ENCODE measurements at regions not wholly inside any gene's neighbourhood (a gene's known extent, or its start where the extent isn't known, plus 50 kb on each side); places are given as distances from the start of the nearest gene placed in this dataset.
"Not testable (repeated sequence)": the region's sequence is repeated elsewhere in the genome, so short reads cannot be mapped to it uniquely, and the experiment has no call there.

DNA sequence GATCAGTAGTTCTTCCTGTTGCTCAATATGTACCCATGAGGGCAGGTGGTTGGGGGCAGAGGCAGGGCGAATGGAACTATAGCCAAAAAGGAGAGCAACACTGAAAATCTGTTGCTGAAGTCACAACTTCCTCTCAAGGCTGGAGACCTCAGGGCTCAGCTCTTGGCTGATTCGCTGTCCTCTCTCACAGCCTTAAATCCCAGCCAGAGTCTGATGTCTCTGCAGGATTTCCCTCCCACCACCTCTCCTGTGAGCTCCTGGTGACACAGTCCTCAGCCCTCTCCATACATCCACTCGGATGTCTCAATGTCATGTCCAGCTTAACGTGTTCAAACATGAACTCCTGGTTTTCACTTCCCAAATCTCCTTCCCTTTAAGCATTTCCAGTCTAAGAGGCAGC lies 218.7 kb upstream of the FAM240B start:
- DNase-seq, result not testable (repeated sequence)

DNA sequence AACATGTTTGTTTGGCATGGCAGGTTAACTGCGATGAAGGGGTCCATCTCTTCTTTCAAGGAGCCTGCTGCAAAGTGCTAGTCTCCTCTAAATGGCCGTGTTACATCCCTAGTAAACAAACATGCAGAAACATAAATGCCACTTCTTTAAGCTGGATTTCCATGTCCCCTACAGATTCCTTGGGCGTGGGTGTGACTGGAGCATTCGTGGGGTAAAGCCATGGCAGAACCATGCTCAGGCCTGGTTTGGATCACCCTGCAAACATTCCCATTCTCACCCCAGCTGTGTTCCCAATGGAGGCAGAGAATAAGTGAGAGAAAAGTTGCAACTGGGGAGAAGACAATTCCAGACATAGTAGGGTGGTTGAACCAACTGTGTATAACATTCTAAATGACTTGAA lies 208.0 kb upstream of the FAM240B start:
- not testable (repeated sequence) for DNase-seq

DNA sequence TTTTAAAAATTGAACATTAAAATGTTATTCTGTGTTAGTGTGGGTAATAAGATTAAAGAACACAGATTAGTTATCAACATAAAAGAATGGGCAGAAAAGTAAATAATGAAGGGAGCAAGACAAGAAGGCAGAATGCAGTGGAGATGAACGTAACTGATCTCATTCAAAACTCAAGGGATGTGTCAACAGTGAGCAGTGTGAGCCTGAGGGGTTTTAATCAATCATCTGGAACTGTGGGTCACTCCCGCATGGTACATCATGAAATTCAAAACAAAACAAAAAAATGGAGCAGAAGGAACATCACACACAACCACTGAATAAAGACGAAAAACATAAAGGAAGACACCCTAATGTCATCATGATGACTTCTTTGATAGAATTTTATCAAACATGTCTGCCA lies 206.6 kb upstream of the FAM240B start:
- DNase-seq, result not testable (repeated sequence)

DNA sequence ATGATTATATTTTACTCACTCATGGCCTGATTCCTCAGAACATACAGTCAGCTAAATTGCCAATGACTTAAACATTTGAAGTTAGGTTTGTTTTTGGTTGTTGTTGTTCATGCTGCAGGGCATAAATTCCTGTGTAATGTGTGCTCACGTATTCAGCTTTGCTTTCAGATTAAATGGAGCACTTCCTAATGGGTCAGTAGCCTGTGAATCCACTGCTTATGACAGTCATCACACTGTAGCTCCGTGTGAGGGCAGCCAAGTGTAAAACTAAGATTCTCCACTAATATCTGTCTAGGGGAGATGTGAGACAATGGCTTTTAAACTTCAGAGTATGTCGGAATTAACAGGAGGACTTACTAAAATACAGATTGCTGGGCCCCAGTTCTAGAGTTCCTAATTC lies 201.3 kb upstream of the FAM240B start:
- DNase-seq, result not testable (repeated sequence)

DNA sequence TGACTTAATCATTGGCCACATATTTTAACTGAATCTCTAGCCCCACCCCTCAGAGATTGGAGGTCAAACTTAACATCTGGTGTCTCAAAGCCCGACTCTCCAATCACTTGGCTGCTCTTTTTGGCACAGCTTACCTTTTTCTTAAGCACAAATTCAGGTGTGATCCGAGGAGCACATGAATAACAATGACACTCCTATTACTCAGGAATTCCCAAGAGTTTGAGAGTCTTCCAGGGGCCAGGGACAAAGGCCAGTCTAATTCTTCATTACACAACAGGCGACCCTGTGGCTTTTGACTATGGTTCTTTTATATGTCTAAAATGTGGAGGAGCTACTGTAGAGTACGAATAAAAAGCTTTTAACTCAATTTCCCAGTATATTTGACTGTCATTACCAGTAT lies 190.7 kb upstream of the FAM240B start:
- not testable (repeated sequence) for DNase-seq

DNA sequence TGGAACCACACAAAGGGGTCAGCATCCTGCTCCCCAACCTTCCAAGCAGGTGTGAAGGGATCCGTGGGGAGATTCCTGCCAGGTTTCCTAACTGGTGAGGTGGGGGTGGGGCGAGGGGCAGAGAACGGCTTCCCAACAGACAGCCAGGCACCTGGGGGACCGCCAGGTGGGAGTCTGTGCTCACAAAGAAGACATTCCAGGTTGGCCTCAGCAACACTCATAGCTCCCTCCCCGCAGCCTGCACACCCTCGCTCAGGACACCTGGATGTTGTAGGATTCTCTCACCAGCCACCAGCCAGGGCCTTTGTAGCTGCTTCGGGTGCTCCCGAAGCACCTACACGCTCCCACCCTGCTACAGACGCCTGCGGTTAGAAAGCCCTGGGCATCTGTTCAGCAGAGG lies 184.8 kb upstream of the FAM240B start:
- DNase-seq, result not testable (repeated sequence)

DNA sequence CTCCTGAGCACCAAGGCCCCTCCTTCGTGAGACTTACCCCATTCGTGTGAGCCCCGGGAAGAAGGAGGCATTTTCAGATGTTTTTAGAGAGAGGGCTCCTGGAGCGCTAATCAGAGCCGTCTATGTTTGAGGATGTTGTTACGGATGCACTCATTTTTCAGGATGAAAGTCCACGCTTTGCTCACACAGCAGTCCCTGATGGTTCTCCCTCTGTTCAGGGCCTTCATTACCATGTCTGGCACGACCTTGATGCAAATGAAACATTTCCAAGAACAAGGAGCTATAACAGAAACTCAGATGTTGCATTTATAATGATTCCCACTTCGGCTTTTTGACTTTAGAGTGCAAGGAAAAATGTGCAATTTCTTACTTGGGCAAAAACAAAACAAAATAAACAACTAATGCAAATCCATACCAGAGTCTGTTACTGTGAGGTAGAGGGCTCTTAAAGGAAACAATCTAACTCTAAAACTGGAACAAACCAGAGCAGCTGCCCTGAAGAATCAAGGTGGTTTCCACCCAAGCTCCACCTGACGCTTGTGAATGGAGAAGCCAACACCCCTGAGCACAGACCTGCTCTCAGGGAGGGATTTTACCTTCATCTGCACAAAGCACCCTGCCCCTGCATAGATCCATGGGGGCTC lies 181.7 kb upstream of the FAM240B start:
- not testable (repeated sequence) for DNase-seq

DNA sequence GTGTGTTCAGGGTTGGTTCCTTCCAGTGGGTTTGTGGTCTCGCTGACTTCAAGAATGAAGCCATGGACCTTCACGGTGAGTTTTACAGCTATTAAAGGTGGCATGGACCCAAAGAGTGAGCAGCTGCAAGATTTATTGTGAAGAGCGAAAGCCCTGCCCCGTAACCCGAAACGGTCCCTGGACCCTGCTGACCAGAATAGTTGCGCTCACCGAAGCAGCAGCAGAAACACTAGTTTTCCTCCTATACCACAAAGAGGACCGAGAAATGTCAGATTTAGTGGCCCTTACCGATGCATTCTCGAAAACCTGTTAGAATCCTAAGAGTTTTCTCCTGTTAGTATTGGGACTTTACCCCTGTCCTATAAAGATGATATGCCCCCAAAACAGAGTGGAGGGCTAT lies 176.5 kb upstream of the FAM240B start:
- not testable (repeated sequence) for DNase-seq

DNA sequence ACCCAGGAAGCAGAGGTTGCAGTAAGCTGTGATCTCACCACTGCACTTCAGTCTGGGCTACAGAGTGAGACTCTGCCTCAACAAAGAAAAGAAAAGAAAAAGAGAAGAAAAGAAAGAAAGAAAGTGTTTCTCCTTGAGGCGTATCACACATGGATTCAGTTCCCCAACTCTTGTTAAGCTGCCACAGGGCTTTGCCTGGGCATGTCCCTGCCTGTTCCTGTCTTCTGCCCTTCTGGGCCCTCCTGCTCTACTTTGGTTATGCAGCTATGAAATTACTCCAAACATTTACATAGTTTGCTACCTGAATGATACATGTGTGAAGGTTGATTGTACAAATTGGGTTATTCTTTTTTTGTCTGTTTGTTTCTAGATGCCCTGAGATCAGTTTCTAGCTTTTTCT lies 175.3 kb upstream of the FAM240B start:
- DNase-seq, result not testable (repeated sequence)

DNA sequence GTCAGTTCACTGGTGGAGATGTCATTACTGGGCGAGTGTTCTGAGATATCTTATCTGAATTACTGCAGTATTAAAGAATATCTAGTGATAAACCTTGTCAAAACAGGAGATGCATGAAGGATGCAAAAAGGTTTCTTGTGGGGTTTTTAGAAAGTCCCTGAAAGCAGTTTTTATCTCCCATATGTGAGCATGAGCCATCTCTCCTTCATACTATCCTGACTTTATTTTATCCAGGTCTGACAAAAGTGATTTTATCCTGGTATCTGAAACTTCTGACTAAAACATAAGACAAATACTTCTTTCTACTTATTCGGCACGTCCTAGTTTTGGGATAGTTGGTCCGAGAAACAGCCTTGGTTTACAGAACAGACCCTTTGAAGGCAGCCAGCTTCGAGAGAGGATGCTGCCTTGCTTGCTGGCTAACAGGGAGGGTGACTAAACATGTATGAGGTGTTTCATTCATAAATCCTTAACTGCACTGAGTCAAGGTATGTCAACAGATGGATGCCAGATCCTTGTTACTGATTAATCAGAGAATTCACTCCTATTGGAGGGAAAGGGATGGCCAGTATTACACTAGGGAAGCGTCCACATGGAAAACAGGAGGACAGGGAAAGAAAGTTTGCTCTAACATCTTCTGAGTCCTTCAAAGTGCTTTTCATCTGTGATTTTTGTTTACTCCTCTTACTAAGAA lies 172.8 kb upstream of the FAM240B start:
- not testable (repeated sequence) for DNase-seq

DNA sequence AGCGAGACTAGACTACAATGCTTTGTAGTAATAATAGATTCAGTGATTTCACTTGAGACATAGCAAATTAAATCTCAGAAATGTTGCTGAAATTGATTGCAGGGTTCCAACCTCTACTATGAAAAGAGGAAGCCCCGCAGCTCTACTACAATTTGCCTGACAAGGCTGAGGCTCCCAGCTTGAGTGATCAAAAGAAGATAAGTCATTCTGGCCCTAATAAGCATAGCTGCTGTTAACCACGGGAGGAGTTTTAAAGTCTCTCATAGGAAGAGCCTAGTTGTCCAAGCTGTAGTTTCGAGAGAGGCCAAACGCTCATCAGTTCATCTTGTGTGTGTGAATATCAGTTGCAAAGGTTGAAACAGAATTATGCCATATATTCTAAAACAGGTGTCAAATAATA lies 166.1 kb upstream of the FAM240B start:
- not testable (repeated sequence) for DNase-seq

DNA sequence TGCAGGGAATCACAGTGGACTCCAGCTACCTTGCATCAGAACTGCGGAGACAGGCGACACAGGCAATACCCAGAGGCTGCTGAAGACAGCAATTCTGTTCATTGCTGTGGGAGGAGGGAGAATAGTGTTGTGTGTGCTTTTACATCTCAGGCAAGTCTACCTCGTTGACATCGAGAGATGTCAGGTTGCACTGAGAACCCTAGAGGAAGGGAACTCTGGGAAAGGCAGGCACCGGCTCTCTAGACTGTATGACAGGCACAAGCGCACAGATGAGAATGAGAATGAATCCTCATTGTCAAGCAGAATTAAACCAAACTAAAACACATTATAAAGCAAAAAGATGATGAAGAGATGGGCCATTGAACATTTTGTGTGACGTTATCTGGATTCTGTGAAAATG lies 155.7 kb upstream of the FAM240B start:
- DNase-seq, result not testable (repeated sequence)

DNA sequence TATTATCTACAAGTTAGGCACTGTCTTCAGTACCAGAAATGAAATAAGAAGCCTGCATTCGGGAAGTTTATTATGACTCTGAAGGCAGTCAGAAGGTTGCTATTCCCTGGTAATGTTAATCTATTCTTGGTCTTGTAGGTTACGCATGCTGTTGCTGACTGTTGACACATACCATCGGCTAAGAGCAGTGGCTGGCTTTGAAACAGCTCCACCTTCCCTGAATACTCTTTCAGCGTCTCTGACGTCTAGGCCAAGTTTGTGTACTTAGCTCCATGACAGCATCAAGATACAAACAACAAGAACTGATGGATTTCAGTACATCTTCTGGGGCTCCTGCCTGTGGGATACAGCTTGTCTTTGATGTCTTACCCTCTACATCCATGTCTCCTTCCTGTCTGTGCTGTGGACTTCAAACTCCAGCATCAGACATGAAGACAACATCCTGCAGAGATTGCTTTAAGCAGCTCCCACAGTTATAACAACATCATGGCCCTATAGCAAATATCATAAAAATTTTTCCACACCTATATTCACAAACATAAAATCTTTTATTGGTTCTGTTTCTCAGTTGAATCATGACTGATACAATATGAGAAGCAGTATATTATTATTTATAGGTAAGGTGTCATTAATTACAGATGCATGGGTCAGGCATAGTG lies 151.5 kb upstream of the FAM240B start:
- DNase-seq, result not testable (repeated sequence)

DNA sequence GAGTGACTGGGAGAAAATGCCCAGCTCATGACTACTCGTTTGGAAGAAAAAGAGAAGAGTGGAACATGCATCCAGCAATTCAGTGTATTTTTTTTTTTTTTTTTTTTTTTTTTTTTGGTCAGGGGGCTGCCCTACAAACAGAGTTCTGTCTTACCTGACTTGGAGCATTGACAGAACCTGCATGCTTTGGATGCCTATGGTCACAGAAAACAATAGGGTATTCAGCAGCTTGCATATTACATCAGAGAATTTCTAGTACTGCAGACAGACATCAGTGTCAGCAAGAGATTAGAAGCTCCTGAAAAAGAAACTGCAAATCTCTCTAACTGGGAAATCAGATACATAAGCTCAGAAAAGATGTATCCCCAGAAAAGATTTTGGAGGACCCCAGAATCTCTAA lies 139.9 kb upstream of the FAM240B start:
- not testable (repeated sequence) for DNase-seq

DNA sequence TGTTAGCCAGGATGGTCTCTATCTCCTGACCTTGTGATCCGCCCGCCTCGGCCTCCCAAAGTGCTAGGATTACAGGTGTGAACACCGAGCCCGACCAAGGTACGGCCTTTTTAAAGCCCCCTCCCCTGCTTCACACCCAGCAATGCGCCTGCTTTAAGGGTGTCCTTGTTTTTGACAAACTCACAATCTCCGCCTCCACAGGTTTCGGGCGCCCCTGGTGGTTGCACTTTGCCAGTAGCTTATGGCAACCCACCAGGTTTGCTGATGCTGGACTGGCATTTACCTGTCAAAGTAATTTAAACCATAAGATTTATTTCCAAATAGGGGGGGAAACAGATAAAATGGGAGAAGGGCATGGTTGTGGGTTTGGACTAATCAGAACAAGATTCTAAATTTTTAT lies 129.0 kb upstream of the FAM240B start:
- DNase-seq, result not testable (repeated sequence)

DNA sequence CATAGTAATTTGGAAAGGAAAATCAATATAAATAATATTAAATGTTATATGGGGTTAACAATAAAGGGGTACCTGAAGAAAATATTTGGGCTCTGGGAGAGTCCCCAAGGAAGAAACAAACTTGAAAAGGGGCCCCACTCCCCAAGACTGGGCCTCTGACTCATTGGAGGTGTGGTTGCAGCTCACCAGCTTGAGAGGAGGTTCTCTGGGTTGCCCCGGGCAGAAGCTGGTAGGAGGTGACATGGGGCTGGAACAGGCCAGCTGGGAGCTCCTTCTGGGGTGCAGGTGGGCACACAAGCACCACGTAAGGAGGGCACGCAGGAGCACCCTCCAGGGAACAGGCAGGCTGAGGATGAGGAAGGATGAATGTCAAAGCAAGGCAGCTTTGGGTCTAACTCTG lies 120.3 kb upstream of the FAM240B start:
- not testable (repeated sequence) for DNase-seq

DNA sequence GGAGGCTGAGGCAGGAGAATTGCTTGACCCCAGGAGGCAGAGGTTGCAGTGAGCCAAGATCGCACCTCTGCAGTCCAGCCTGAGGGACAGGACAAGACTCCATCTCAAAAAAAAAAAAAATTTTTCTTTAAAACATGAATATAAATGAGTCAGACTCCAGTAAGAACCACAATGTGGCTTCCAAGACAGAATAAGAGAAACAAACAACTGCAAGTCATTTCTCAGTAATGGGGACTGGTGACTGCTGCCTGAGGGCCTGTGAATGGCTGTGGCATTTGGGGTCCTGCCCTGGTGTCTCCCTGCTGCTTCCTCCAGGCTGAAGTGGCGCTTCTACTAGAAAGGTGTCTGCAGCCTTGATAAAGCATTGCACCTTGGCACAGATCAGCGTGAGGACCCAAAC lies 113.8 kb upstream of the FAM240B start:
- DNase-seq, result not testable (repeated sequence)

DNA sequence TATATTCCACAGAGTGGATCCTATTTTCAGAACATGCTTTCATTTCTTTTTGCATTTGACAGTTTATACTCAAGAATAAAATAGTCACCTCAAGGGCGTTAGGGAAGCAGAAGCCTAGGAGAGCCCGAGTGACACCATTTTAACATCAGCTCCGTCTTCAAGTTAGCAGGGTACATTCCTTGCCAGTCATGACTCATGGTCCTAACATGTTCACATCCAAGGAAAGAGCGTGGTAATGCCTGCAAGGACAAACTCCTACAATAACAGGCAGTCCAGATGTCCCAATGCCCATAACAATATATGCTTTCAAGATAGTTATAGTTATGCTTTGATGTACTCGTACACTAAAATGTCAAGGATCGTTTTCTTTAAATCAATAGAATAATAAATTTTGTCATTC lies 93.9 kb upstream of the FAM240B start:
- DNase-seq, result not testable (repeated sequence)

DNA sequence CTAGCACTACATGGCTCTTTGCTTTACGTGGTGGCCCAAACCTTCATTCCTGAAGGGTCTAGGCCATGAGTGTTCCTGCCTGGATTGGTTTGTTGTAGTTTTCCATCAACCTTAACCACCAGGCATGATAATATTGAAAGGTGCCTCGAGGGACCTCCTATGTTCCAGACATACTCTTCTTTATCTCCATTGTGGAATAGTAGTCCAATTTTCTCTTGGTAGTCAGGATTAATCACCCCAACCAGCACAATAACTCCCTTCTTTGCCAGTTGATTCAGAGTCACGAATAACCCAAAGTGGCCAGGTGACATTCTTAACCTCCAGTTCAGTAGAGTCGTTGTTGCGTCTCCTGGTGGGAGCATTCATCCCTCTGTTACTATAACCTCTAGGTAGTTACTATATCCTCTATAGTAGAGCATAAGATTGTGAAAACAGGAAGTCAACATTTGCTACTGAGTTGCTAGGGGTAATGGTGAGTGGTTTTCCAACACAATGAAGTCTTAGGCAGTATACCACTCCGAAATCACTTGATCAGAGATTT lies 88.1 kb upstream of the FAM240B start:
- DNase-seq, result not testable (repeated sequence)

DNA sequence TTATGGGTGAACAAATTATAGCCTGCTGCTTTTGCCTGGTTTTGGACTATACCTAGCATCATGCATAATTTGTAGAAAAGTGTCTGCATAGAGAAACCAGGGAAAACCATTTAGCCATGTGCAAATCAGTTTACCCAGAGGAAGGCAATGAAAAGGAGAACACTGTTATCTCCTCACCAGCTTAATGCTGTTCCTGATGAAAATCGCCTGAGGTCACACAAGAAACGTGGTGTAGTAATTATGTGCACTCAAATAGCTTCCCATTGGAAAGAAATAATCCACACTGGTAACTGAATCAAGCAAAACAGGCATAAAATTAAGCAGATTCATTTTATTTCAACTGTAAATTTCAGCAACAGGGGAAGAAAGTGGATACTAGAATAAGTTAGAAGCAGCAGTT lies 51.7 kb upstream of the FAM240B start:
- DNase-seq, result peak; percentile 19
